Ectodermal cell (in vitro differentiated cells): ENCODE measurements at regions not wholly inside any gene's neighbourhood (a gene's known extent, or its start where the extent isn't known, plus 50 kb on each side); places are given as distances from the start of the nearest gene placed in this dataset.

Experiments
- H3K27ac ChIP-seq: 2 replicates; pipeline ENCODE4 v1.7.0; 2013; ENCODE audit warnings: mild to moderate bottlenecking, low read depth, low read length; ENCODE audit not compliant: insufficient read depth, poor library complexity, severe bottlenecking
- H3K27me3 ChIP-seq: 2 replicates; pipeline ENCODE4 v1.7.0; 2013; ENCODE audit warnings: mild to moderate bottlenecking, low read length; ENCODE audit not compliant: insufficient read depth, control insufficient read depth, poor library complexity, severe bottlenecking
- H3K36me3 ChIP-seq: one replicate; pipeline ENCODE4 v1.7.0; 2013; ENCODE audit warnings: low read length; ENCODE audit not compliant: control insufficient read depth, insufficient read depth
- H3K4me1 ChIP-seq: one replicate; pipeline ENCODE4 v1.7.0; 2013; ENCODE audit warnings: low read length; ENCODE audit not compliant: control insufficient read depth, insufficient read depth
- H3K4me3 ChIP-seq: 2 replicates; pipeline ENCODE4 v1.7.0; 2013; ENCODE audit warnings: low read depth, low read length, control low read depth; ENCODE audit not compliant: insufficient read depth
- H3K9me3 ChIP-seq: 2 replicates; pipeline ENCODE4 v1.7.0; 2013; ENCODE audit warnings: mild to moderate bottlenecking, low read length, moderate library complexity; ENCODE audit not compliant: control insufficient read depth
- WGBS, 2 experiments: methylation state at CpG; one replicate each; pipeline ENCODE4 v1.1.7; 2013; ENCODE audit warnings: missing lambda C conversion rate in 2 of 2; 5-methylcytosine and 5-hydroxymethylcytosine counted together

GRCh38 chr1:88357729-88358128, 326.3 kb upstream of the PKN2 start:
- WGBS, 2 experiments = no CpG with 5 or more reads among the region's 2 CpGs
- H3K36me3 ChIP-seq = no peaks in the 10 kb centered on the region
- H3K9me3 ChIP-seq = no peaks in the 10 kb centered on the region
- H3K27me3 ChIP-seq = no peaks in the 10 kb centered on the region
- H3K4me3 ChIP-seq = no peak overlapping the region
- H3K27ac ChIP-seq = no peak overlapping the region
- H3K4me1 ChIP-seq = no peaks in the 10 kb centered on the region

GRCh38 chr1:88371436-88372023, 312.5 kb upstream of the PKN2 start:
- Histone ChIP-seq H3K36me3 (no peaks in the 10 kb centered on the region), H3K4me1 (no peaks in the 10 kb centered on the region), H3K27ac (no peak overlapping the region), H3K4me3 (no peak overlapping the region), H3K27me3 (no peaks in the 10 kb centered on the region), H3K9me3 (no peaks in the 10 kb centered on the region)
- WGBS, 2 experiments = 96 to 97% methylated on average over 3 to 4 of the region's 4 CpGs

GRCh38 chr1:88375977-88376376, 308.1 kb upstream of the PKN2 start:
- WGBS, 2 experiments = 100% methylated on average over 1 of the region's 1 CpG; no CpG with 5 or more reads in 1 of the 2 experiments

GRCh38 chr1:88376421-88376820, 307.7 kb upstream of the PKN2 start:
- no peaks in the 10 kb centered on the region for H3K27me3 ChIP-seq
- no peaks in the 10 kb centered on the region for H3K4me1 ChIP-seq
- H3K9me3 ChIP-seq = no peaks in the 10 kb centered on the region
- no peak overlapping the region for H3K4me3 ChIP-seq
- no peak overlapping the region for H3K27ac ChIP-seq
- H3K36me3 ChIP-seq = no peaks in the 10 kb centered on the region

More at GRCh38 chr1:88375977-88376376, 308.1 kb upstream of the PKN2 start:
- Histone ChIP-seq H3K36me3 (no peaks in the 10 kb centered on the region), H3K4me1 (no peaks in the 10 kb centered on the region), H3K9me3 (no peaks in the 10 kb centered on the region), H3K27ac (no peak overlapping the region), H3K27me3 (no peaks in the 10 kb centered on the region), H3K4me3 (no peak overlapping the region)

- 93 to 97% methylated on average over 3 of the region's 3 CpGs for WGBS, 2 experiments
- Histone ChIP-seq H3K27me3 (no peaks in the 10 kb centered on the region), H3K4me3 (no peak overlapping the region), H3K9me3 (no peaks in the 10 kb centered on the region), H3K4me1 (no peaks in the 10 kb centered on the region), H3K36me3 (no peaks in the 10 kb centered on the region), H3K27ac (no peak overlapping the region)
Observed at GRCh38 chr1:88378560-88378959, 305.5 kb upstream of the PKN2 start.

- Histone ChIP-seq H3K4me3 (no peak overlapping the region), H3K4me1 (no peaks in the 10 kb centered on the region), H3K27ac (no peak overlapping the region), H3K9me3 (no peaks in the 10 kb centered on the region), H3K27me3 (no peaks in the 10 kb centered on the region), H3K36me3 (no peaks in the 10 kb centered on the region)
- WGBS, 2 experiments = 88 to 97% methylated on average over 1 of the region's 2 CpGs
Observed at GRCh38 chr1:88394958-88395357, 289.1 kb upstream of the PKN2 start.

- Histone ChIP-seq H3K4me3 (no peak overlapping the region), H3K9me3 (no peaks in the 10 kb centered on the region), H3K4me1 (no peaks in the 10 kb centered on the region), H3K27ac (no peak overlapping the region), H3K36me3 (no peaks in the 10 kb centered on the region), H3K27me3 (no peaks in the 10 kb centered on the region)
Observed at GRCh38 chr1:88398338-88398737, 285.7 kb upstream of the PKN2 start.

- no peaks in the 10 kb centered on the region for H3K27me3 ChIP-seq
- H3K36me3 ChIP-seq = no peaks in the 10 kb centered on the region
- WGBS, 2 experiments = 90 to 91% methylated on average over 1 of the region's 1 CpG
- no peak overlapping the region for H3K27ac ChIP-seq
- H3K4me3 ChIP-seq = no peak overlapping the region
- no peaks in the 10 kb centered on the region for H3K9me3 ChIP-seq
- no peaks in the 10 kb centered on the region for H3K4me1 ChIP-seq
Observed at GRCh38 chr1:88399690-88400089, 284.4 kb upstream of the PKN2 start.

GRCh38 chr1:88401313-88401712, 282.8 kb upstream of the PKN2 start:
- Histone ChIP-seq H3K4me3 (no peak overlapping the region), H3K36me3 (no peaks in the 10 kb centered on the region), H3K9me3 (no peaks in the 10 kb centered on the region), H3K4me1 (no peaks in the 10 kb centered on the region), H3K27ac (no peak overlapping the region), H3K27me3 (no peaks in the 10 kb centered on the region)
- WGBS, 2 experiments = 80 to 94% methylated on average over 1 of the region's 1 CpG

GRCh38 chr1:88404582-88404981, 279.5 kb upstream of the PKN2 start:
- no peaks in the 10 kb centered on the region for H3K9me3 ChIP-seq
- WGBS, 2 experiments = 40 to 49% methylated on average over 4 to 5 of the region's 5 CpGs
- H3K4me1 ChIP-seq = no peaks in the 10 kb centered on the region
- no peak overlapping the region for H3K4me3 ChIP-seq
- H3K27me3 ChIP-seq = no peaks in the 10 kb centered on the region
- H3K36me3 ChIP-seq = no peaks in the 10 kb centered on the region
- no peak overlapping the region for H3K27ac ChIP-seq

- Histone ChIP-seq H3K4me1 (no peaks in the 10 kb centered on the region), H3K36me3 (no peaks in the 10 kb centered on the region), H3K4me3 (no peak overlapping the region), H3K27ac (no peak overlapping the region), H3K9me3 (no peaks in the 10 kb centered on the region), H3K27me3 (no peaks in the 10 kb centered on the region)
- WGBS, 2 experiments = 94 to 97% methylated on average over 3 of the region's 3 CpGs
Observed at GRCh38 chr1:88407248-88407647, 276.8 kb upstream of the PKN2 start.
